ENCODE measurements at regions not wholly inside any gene's neighbourhood (a gene's known extent, or its start where the extent isn't known, plus 50 kb on each side); places are given as distances from the start of the nearest gene placed in this dataset.
"Not testable (repeated sequence)": the region's sequence is repeated elsewhere in the genome, so short reads cannot be mapped to it uniquely, and the experiment has no call there.

DNA sequence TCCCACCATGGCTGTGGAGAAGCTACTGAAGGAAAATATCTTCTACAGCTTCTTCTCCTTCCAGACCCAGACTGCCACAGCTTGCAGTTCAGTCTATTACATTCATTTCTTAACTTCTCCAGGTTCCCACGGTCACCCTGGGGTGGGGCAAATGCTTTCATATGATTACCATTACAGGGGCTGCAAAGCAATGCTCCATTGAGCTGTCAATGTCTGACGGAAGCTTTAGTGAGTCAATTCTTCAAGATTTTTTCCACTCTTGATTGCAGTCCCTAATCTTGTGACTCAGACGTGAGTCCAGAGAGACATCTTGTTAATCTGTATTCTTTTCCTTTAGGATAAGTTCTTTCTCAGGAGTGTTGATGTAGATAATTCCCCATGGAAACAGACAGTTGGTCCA lies 233.4 kb upstream of the DDI1 start:
- no peak for DNase-seq (ENCODE audit: low read depth in 3 of 3)

DNA sequence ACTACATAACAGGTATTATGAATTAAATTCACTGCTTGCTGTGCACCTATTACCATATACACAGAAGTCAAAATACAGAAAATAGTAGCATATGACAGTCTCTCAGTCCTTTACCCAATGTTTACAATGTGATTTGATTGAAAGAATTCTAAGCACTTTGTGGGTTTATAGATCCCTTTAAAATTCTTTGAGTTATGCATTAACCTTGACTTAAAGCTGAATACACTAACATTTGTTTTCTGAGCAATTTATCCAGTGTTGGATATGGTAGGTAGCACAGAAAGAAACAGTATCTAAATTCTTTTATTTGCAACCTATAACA lies 230.8 kb upstream of the DDI1 start:
- DNase-seq (ENCODE audit: low read depth in 3 of 3) = no peak

DNA sequence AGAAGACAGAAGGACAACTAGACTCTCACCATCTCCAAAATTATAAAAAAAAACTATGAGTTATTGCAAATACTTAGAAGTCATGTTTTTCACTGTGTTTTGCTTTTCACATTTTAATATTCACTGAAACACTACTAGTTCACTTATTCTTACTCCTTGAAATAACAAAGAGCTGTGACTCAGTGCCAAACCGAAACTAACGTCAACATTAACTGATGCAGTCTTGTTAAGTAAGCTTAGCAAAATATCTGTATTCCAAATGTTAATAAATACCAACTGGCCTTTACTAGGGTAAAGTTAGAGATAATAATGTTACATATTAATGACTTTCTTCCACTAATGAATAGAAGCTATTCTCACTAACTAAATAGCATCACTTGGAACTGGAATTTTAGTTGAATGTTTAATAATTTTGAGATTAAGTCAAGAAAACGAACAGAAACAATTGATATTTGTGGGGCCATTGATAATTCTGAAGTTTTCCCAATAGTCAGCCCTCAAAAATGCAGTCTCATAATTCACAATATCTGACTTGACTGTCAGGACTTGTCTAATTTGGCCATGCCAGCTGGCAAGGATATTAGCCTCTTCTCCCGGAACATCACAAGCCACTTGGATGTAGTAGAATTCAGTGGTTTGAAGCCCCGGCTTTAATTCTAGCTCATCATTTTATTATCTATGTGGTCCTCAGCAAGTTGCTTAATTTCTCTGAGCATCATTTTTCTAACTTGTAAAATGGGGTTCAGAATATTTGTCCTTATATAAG lies 230.1 kb upstream of the DDI1 start:
- DNase-seq (ENCODE audit: low read depth in 3 of 3) = no peak

DNA sequence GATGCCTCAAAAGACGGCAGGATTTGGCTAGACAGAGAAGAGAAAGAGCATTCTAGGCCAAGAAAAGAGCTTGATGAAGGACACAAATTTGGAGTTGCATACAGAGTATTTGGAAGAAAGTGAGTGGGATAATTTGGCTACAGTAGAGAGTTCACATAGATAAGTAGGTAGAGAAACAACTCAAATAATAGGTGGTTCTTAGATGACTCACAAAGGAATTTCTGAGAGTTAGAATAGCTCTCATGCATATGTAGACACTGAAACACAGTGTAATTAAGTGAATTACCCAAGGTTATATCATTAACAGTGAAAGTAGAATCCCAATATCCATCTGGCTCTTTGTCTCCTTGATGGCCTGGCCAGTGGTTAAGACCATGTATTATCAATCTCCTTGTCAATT lies 228.6 kb upstream of the DDI1 start:
- DNase-seq (ENCODE audit: low read depth in 3 of 3) = no peak

DNA sequence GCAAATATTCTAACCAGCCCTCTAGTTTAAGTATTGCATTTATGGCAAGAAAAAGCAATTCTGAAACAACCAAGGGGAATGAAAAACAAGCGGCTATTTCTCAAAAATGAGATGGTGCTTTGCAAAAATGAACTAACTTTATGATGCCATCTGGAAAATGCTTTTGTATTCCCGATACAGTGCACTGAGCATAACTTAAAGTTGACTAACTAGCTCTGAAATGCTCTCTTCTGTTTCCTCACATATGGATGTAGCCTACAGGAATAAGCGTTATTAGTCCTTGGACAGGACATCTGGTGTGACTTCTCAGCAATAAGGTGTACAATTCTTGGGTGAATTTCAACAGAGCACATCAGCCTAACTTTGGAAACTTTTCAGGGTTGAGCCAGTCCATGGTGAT lies 228.2 kb upstream of the DDI1 start:
- DNase-seq (ENCODE audit: low read depth in 3 of 3) = no peak

DNA sequence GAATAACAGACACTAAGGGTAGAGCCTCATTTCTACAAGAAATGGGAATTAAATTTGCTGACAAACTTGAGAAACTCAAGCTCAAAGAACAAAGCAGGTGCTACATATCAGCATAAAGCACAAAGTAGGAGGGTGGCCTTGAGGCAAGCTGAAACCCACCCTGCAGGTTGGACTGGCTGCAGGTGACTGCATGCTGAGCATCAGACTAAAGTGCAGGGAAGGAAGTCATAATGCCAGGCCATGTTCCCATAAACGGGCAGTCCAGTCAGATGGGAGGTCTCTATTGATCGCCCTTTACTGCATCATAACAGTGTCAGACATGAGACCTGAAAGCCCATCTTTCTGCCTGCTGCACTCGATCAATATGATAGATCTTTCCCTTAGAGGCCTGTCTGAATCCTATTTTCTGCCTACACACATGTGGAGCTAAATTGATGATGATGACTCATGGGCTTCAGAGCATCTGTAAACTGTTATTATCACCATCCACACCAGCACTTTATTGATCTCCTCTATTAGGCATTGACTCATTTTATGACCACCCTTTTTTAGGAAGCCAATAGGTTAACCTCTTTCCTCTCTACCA lies 224.5 kb upstream of the DDI1 start:
- no peak for DNase-seq (ENCODE audit: low read depth in 3 of 3)

DNA sequence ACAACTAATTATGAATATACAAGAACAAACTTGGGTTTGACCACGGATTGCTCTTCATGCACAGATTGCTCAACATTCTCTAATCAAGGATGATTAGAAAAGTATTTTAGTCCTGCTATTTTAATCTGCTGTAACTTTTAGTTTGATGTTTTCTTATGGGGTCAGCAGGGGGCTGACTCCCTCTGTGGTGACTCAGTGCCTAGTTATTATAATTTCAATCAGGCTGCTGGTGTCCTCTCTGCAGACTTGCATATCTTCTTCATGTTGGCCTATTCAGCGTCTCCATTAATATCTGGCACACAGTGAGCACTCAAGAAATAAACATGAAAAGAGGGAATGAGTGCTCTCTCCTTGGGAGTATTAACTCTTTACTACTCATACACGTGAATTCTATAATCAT lies 223.8 kb upstream of the DDI1 start:
- no peak for DNase-seq (ENCODE audit: low read depth in 3 of 3)

DNA sequence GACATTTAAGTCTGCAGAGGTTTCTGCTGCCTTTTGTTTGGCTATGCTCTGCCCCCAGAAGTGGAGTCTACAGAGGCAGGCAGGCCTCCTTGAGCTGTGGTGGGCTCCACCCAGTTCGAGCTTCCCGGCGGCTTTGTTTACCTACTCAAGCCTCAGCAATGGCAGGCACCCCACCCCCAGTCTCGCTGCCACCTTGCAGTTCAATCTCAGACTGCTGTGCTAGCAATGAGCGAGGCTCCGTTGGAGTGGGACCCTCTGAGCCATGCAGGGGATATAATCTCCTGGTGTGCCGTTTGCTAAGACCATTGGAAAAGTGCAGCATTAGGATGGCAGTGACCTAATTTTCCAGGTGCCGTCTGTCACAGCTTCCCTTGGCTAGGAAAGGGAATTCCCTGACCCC lies 216.1 kb upstream of the DDI1 start:
- not testable (repeated sequence) for DNase-seq (ENCODE audit: low read depth in 3 of 3)

DNA sequence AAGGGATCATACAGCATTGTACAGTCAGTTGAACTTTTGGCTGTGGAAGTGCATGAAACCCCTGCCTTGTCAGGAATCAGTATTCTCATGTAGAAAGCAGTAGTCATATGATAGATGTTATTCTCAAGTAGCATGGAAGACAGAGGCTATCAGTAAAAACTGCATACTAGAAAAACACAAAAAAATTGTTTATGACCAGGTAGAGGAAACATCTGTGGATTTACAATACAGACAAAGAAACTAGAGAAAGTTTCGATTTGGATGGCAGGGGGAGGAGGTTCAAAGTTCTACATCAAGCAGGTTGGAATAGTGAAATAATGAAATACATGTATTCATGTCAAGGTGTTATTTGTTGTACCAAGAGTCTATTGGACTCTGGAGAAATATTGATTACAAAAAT lies 212.3 kb upstream of the DDI1 start:
- no peak for DNase-seq (ENCODE audit: low read depth in 3 of 3)

DNA sequence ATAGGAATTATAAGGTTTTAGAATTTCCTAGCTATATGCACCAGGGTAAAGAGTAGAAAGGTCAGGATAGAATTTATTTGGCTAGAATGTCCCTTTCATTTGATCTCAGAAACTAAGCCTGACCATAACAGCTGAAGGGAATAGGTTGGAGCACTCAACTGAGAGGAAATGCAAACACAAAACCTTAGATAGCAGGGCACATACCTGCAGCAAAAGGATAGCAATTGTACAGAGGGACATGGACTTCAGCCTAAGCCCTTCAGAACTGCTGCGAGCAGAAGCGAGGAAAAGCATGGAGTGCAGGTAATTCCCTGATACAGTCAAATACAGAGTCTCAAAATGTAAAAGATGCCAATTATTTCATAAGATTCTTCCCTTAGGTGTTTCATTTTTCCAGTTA lies 211.0 kb upstream of the DDI1 start:
- no peak for DNase-seq (ENCODE audit: low read depth in 3 of 3)

DNA sequence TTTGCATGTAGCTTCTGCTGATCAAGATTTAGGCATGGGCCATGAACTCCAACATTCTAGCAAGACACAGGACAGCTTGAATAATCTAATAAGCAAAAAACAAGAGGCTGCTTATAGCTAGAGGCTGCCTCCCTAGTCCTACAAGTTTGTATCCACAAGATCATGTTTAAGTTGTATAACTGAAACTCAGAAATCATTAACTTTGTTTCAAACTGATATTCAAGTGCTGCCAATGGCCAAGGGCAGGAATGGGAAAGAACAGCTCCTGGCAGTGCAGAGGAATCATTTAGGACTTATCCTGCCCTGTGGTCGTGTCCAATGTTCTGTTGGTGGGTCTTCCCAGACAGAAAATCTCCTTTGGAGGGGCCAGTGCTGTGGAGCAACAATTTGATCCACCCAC lies 209.6 kb upstream of the DDI1 start:
- DNase-seq (ENCODE audit: low read depth in 3 of 3) = no peak

DNA sequence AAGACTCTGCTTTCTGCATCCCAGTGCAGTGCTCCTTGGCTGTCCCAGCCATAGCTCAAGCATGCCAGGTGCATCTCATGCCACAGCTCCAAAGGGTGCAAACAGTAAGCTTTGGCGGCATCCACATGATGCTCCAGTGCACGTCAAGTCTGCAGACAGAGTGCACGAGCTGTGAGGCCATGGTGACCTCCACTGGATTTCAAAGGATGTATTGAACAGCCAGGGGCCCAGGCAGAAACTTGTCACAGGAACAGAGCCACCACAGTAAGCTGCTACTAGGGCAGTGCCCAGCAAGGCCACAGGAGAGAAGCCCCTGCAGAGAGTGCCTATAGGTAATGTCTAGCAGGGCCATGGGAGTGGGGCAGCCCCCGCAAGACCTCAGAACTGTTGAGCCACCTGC lies 206.8 kb upstream of the DDI1 start:
- DNase-seq (ENCODE audit: low read depth in 3 of 3) = no peak

DNA sequence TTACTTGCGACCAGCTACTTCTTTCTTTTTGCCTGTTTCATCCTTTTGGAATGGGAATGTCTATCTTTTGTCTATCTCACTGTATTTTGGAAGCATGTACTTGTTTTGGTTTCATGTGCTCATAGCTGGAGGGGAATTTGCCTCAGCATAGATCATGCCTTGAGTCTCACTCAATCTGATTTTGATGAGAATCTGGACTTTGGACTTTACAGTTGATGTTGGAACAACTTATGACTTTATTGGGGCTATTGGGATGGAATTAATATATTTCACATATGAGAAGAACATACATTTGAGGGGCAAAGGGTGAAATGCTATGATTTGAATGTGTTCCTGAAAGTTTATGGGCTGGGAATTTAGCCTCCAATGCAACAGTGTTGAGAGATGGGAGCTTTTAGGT lies 206.2 kb upstream of the DDI1 start:
- DNase-seq (ENCODE audit: low read depth in 3 of 3) = no peak

DNA sequence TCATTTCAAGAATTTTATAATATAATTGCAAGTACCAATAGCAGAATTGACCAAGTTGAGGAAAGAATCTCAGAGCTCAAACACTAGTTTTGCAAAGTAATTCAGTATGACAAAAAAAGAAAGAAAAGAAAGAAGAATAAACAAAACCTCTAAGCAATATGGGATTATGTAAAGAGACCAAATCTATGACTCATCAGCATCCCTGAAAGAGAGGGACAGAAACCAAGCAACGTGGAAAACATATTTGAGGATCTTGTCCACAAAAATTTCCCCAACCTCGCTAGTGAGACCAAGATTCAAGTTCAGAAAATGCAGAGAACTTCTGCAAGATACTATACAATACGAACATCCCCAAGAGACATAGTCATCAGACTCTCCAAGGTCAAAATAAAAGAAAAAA lies 203.7 kb upstream of the DDI1 start:
- DNase-seq (ENCODE audit: low read depth in 3 of 3) = no peak

DNA sequence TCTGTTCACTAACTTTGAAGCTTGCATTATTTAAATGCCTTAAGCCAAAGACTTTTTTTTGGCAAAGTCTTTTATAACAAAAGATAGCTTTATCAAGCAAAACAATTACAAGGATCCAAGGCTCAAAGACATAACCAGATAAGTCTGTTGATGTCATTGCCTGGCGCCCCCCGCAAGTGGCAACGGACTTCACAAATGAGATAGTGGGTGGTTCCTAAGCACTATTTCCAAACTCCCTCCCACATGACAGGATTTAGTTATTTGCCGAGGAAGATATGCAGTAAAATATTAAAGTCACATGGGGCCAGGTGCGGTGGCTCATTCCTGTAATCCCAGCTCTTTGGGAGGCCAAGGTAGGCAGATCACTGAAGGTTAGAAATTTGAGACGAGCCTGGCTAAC lies 194.2 kb upstream of the DDI1 start:
- DNase-seq (ENCODE audit: low read depth in 3 of 3) = no peak

DNA sequence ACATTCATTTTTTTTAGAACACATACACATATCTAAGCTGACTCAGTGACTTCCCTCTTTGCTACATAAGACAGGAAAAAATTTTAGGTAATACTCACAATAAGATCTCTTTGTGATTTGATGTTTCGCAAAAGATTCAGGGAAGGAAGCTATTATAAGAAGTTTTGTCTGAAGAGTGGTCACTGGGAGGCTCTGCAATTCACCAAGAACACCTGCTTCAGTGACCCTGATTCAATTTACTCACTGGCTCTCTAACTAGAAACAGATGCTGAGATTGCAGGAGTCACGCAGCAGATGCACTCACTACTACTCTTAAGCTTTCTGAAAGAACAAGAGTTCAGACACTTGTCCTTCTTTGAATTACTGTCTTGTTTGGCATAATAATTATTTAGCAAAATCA lies 193.6 kb upstream of the DDI1 start:
- no peak for DNase-seq (ENCODE audit: low read depth in 3 of 3)

DNA sequence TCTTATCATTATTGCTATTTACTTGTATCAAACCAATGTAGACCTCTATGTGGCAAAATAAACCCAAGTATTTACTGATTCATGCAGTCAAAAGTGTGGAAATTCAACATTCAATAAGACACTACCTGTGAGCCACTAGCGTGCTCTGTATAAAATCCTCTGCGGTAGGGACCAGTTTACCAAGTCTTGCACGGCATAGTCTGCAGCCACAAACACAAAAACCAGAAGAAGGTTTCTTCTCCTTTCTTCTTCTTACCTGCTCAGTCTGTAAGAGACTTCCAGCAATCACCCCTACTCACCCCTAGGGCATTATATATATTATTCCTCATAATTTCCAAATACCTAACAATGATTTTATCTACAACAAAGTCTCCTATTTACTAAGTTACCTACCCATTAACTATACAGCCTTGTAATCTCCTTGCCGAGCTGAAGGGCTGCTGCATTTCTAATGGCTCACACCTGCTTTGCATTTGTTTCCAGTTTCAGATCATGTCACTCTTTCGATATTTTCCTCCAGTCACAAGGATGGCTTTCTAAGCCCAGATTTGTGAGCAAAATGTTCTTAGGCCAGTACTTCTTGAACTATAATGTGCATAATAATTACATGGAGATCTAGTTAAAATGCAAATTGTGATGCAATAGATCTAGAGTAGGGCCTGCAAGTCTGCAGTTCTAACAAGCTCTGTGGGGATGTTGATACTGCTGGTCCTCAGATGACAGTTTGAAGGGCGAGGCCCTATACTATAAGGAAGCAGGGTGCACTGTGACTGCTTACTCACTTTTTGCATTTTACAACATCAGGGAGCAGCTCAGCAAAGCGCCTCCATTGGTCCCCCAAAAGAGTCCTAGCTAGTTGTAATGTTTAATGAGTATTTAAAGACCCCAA lies 191.9 kb upstream of the DDI1 start:
- no peak for DNase-seq (ENCODE audit: low read depth in 3 of 3)

DNA sequence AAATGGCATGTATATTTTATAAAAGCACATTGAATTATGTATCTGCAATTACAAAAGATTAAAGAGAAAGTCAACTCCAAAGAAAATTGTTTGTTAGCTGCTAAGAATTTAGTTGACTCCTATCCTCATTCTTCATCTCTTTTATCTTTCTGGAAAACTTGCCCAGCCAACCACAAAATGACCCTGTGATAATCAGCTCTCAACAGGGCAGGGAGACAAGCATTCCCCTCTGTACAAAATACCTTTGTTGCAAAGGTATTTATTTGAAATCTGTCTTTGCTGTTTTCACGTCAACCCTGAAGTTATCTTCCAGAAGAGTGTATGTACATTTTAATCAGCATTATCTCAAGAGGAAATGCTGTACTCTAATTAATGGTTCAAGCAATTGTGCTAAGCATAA lies 191.1 kb upstream of the DDI1 start:
- no peak for DNase-seq (ENCODE audit: low read depth in 3 of 3)

DNA sequence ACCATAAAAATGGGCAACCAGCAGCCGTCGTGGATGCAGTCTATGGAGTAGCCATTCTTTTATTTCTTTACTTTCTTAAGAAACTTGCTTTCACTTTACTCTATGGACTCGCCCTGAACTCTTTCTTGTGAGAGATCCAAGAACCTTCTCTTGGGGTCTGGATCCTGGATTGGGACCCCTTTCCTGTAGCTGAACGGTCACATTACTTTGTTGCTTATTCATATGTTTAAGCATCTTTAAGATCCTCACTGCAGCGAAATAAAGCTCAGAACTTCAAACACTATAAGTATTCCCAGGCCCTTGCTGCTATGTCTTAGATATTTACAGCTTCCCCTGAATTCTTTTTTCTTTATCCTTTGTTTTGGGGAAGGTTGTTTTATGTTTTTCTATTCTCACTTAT lies 187.8 kb upstream of the DDI1 start:
- DNase-seq (ENCODE audit: low read depth in 3 of 3) = no peak

DNA sequence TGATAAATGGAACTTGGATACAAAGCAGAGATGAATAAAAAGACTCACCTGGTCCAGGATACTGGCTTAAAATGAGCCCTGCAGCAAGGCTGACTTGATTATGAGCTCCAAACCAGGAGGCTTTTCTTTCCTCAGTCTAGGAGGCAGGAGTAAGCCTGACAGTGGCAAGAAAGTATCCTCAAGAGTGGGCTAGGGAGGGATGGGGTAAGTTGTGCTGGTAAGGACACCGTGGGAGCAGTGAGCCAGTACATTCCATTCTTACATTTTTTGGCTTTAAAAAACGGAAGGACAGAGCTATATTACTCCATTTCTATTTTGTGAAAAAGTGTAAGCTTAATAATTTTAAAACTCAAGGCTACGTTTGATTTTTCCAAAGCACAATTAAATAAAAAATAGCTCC lies 187.1 kb upstream of the DDI1 start:
- DNase-seq (ENCODE audit: low read depth in 3 of 3) = no peak

DNA sequence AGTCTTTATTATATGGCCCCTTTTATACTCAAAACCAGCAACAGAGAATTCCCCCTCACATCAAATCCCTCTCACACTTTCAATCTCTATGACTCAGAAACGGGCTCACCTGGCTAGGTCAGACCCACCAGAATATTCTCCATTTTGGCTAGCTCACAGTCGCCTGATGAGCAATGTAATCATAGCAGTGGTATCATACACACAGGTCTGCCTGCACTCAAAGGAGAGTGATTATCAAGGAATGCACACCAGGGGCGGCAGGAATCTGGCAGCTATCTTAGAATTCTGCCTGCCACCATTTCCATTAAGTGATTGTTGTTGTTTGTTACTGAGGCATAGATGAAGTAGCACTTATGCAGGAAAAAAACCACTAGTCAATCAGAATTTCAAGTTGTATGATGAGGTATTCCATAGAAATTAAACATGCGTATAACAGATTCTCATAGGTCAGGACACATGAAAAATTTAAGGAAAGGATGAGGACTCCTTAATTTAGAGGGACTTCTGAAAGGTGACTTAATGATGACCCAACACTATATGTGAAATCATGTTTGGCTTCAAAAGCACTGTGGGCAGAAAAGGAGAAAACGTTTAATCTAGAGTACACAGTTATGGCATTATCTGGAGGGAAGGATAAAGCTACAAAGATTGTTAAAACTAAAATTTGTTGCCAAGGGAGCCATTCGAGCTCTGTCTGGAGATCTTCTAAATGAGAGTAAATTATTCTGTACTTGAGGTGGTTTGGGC lies 185.8 kb upstream of the DDI1 start:
- no peak for DNase-seq (ENCODE audit: low read depth in 3 of 3)

DNA sequence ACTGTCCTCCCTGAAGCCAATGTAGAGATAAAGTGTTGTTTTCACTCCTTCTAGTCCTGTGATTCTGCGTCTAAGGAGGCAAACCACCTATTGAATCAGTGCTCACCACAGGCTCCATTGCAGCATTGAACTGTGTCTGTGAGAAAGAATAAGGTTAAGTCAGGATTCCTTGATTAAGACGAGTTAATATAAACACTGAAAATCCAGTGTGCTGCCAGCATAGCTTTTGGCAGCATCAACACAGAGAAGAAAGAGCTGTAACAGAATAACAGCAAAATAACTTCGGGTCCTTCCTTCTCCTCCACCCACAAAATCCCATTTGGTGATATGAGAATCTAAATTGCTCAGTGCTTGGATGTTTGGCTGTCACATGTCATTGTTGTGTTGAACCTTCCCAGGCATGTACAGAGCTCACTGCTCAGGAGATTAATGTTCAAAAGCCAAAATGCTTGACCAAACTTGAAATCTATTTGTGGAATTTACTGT lies 185.2 kb upstream of the DDI1 start:
- DNase-seq (ENCODE audit: low read depth in 3 of 3) = no peak

Data from stimulated activated CD4-positive, alpha-beta T cell treated with anti-CD3 and anti-CD28 coated beads, TNF-alpha, amount 100 ng/mL, for 48 hours (primary cell).